ENCODE measurements at regions not wholly inside any gene's neighbourhood (a gene's known extent, or its start where the extent isn't known, plus 50 kb on each side); places are given as distances from the start of the nearest gene placed in this dataset.

- intact Hi-C loops (cut with DNase I): loop anchor here in 1 of 3 donors (5.0 kb wide), 1 partner anchor 49 kb away; no protein-coding TSS in a partner anchor
- H3K9me3 ChIP-seq: no peaks in the 10 kb centered on the region
- H3K27me3 ChIP-seq: no peaks in the 10 kb centered on the region
- ATAC-seq (no peak), FAIRE-seq (no peak), DNase-seq (no peak)
- H3K4me1 ChIP-seq: no peaks in the 10 kb centered on the region
- H3K27ac ChIP-seq: no peak overlapping the region
- 59 to 65% methylated on average over 2 of the region's 2 CpGs for WGBS, 2 donors
- TF ChIP-seq CTCF (IDR thresholded peaks at IDR 0.05): no peak
- no peaks in the 10 kb centered on the region for H3K36me3 ChIP-seq
- no peak overlapping the region for H3K4me3 ChIP-seq
These were observed 189.9 kb downstream of the ACER2 start for GRCh38 chr9:19598722-19599121.

- H3K27me3 ChIP-seq: no peaks in the 10 kb centered on the region
- H3K9me3 ChIP-seq: no peaks in the 10 kb centered on the region
- FAIRE-seq (no peak), ATAC-seq (no peak), DNase-seq (no peak)
- H3K36me3 ChIP-seq: no peaks in the 10 kb centered on the region
- H3K27ac ChIP-seq: no peak overlapping the region
- no peaks in the 10 kb centered on the region for H3K4me1 ChIP-seq
- WGBS, 2 donors: 40 to 48% methylated on average over 4 of the region's 4 CpGs
- no peak for TF ChIP-seq CTCF (IDR thresholded peaks at IDR 0.05)
- intact Hi-C loops (cut with DNase I): loop anchor here in 1 of 3 donors (5.0 kb wide), 1 partner anchor 50 kb away; no protein-coding TSS in a partner anchor
- H3K4me3 ChIP-seq: no peak overlapping the region
These were observed 188.4 kb downstream of the ACER2 start for GRCh38 chr9:19597176-19597575.

GRCh38 chr9:19595003-19595402 is 186.2 kb downstream of the ACER2 start:
- no peak for DNase-seq
- intact Hi-C loops (cut with DNase I): loop anchor here in 1 of 3 donors (5.0 kb wide), 1 partner anchor 52 kb away; no protein-coding TSS in a partner anchor
- H3K4me1 ChIP-seq: no peaks in the 10 kb centered on the region
- no peak for FAIRE-seq
- no peaks in the 10 kb centered on the region for H3K27me3 ChIP-seq
- no peaks in the 10 kb centered on the region for H3K36me3 ChIP-seq
- no peak for TF ChIP-seq CTCF (IDR thresholded peaks at IDR 0.05)
- no peaks in the 10 kb centered on the region for H3K9me3 ChIP-seq
- no peak overlapping the region for H3K4me3 ChIP-seq
- no peak overlapping the region for H3K27ac ChIP-seq
- whole genome bisulfite sequencing, 2 donors: 32 to 50% methylated on average over 2 of the region's 2 CpGs
- ATAC-seq: no peak

GRCh38 chr9:19587678-19588077 is 178.9 kb downstream of the ACER2 start:
- TF ChIP-seq CTCF (IDR thresholded peaks at IDR 0.05): no peak
- Histone ChIP-seq H3K4me1 (no peaks in the 10 kb centered on the region), H3K27me3 (no peaks in the 10 kb centered on the region), H3K4me3 (no peak overlapping the region), H3K36me3 (no peaks in the 10 kb centered on the region), H3K9me3 (no peaks in the 10 kb centered on the region), H3K27ac (no peak overlapping the region)
- intact Hi-C loops (cut with DNase I): no loop called here
- 66 to 67% methylated on average over 1 of the region's 1 CpG for WGBS, 2 donors
- no peak for FAIRE-seq
- ATAC-seq: no peak
- no peak for DNase-seq

GRCh38 chr9:19583890-19584289 is 175.1 kb downstream of the ACER2 start:
- DNase-seq (no peak), FAIRE-seq (no peak), ATAC-seq (no peak)
- Histone ChIP-seq H3K4me3 (no peak overlapping the region), H3K9me3 (no peaks in the 10 kb centered on the region), H3K27ac (no peak overlapping the region), H3K4me1 (no peaks in the 10 kb centered on the region), H3K36me3 (no peaks in the 10 kb centered on the region), H3K27me3 (no peaks in the 10 kb centered on the region)
- intact Hi-C loops (cut with DNase I): no loop called here
- no peak for TF ChIP-seq CTCF (IDR thresholded peaks at IDR 0.05)
- WGBS, 2 donors: 44 to 67% methylated on average over 1 of the region's 1 CpG
